Chondrocyte (in vitro differentiated cells): ENCODE measurements at regions not wholly inside any gene's neighbourhood (a gene's known extent, or its start where the extent isn't known, plus 50 kb on each side); places are given as distances from the start of the nearest gene placed in this dataset.

Experiments used
- DNase-seq: peaks from one replicate; pipeline ENCODE4 v3.0.0; 2021; ENCODE audit warnings: mixed read lengths, low spot score
- H3K27ac Mint-ChIP-seq: one replicate; pipeline ENCODE4 v1.8.0; 2021; ENCODE audit warnings: mild to moderate bottlenecking, moderate library complexity, mixed read lengths; ENCODE audit not compliant: unreplicated experiment
- H3K27me3 Mint-ChIP-seq: 2 replicates; pipeline ENCODE4 v1.8.0; 2021; ENCODE audit warnings: low read depth, mixed read lengths
- H3K36me3 Mint-ChIP-seq: 2 replicates; pipeline ENCODE4 v1.8.0; 2021; ENCODE audit warnings: low read depth, mixed read lengths
- H3K4me1 Mint-ChIP-seq: 2 replicates; pipeline ENCODE4 v1.8.0; 2021; ENCODE audit warnings: low read depth, mild to moderate bottlenecking, mixed read lengths
- H3K4me3 Mint-ChIP-seq: one replicate; pipeline ENCODE4 v1.8.0; 2021; ENCODE audit warnings: mild to moderate bottlenecking, moderate library complexity, mixed read lengths; ENCODE audit not compliant: unreplicated experiment
- H3K9me3 Mint-ChIP-seq: 2 replicates; pipeline ENCODE4 v1.8.0; 2021; ENCODE audit warnings: low read depth, mixed read lengths
- TF ChIP-seq, protein P1 (sequence below): fragments of 200-600 bp; sonication (generic); IDR thresholded peaks from 2 replicates; pipeline ENCODE4 v1.5.0; 2021; ENCODE audit warnings: antibody characterized with exemption, mild to moderate bottlenecking, moderate library complexity

DNA sequence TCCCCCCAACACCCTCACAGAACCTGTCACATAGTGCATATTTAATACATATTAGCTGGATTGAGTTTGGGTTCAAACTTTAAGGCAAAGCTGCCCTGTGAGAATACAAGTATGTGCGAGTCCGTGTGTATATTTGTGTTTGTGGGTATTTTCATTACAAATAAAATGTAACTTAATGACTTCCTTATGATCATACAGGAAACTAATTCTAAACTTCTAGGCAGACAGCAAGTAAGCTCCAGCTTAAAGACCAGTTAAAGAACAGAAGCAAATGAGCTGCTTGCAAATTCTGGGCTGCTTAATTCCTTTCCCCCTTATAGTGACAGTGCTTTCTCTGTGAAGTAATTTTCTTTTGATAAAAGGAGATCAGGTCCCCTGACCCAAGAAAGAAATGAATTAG lies 437.6 kb downstream of the TTLL7 start:
- Mint-ChIP-seq H3K4me1 (peaks cover 22% of the 10 kb centered on the region), H3K4me3 (no peak overlapping the region), H3K36me3 (no peaks in the 10 kb centered on the region), H3K9me3 (no peaks in the 10 kb centered on the region), H3K27me3 (no peaks in the 10 kb centered on the region), H3K27ac (no peak overlapping the region)
- no peak for DNase-seq
- TF ChIP-seq, protein P1, sequence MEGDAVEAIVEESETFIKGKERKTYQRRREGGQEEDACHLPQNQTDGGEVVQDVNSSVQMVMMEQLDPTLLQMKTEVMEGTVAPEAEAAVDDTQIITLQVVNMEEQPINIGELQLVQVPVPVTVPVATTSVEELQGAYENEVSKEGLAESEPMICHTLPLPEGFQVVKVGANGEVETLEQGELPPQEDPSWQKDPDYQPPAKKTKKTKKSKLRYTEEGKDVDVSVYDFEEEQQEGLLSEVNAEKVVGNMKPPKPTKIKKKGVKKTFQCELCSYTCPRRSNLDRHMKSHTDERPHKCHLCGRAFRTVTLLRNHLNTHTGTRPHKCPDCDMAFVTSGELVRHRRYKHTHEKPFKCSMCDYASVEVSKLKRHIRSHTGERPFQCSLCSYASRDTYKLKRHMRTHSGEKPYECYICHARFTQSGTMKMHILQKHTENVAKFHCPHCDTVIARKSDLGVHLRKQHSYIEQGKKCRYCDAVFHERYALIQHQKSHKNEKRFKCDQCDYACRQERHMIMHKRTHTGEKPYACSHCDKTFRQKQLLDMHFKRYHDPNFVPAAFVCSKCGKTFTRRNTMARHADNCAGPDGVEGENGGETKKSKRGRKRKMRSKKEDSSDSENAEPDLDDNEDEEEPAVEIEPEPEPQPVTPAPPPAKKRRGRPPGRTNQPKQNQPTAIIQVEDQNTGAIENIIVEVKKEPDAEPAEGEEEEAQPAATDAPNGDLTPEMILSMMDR = no peak

DNA sequence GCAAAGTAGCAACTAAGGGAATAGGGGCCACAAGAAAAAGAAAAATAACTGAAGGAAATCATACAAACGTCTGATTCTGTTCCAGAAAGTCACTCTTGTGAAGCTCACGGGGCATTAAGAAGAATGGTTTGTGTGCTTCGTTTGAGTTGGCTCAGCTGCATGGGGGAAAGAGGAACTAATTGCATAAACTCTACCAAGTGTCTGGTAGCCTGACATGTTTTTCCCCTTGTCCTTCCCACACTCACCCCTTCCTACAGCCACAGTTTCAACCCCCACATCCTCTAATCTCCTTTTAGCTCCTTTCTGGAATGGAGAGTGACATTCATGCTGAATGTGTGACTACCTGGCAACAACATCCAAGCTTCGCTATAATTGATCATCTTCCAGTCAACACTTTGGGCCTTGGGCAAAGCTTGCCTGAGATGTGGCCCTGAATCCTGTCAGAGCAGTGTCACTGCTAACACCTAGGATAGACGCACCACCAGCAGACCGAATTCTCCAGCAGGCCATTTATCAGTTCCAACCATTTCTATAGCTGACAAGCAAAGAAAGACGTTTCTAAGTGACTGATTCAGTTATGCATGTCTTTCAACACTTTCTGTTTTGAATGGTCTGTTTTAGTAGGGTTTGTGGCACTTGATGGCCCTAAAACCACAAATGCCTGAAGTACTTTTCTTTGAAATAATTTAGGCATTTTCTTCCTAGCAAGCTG lies 439.6 kb downstream of the TTLL7 start:
- Mint-ChIP-seq H3K27me3 (no peaks in the 10 kb centered on the region), H3K27ac (no peak overlapping the region)

GRCh38 chr1:83555871-83556270 lies 443.1 kb downstream of the TTLL7 start:
- no peak for DNase-seq
- Mint-ChIP-seq H3K36me3 (no peaks in the 10 kb centered on the region), H3K4me3 (no peak overlapping the region), H3K27me3 (no peaks in the 10 kb centered on the region), H3K4me1 (peaks cover 42% of the 10 kb centered on the region), H3K9me3 (peaks cover 2% of the 10 kb centered on the region), H3K27ac (no peak overlapping the region)
- TF ChIP-seq, protein P1 = no peak

More for the DNA sequence above, 439.6 kb downstream of the TTLL7 start:
- TF ChIP-seq, protein P1 = no peak
- H3K4me1 Mint-ChIP-seq = peaks cover 34% of the 10 kb centered on the region
- no peaks in the 10 kb centered on the region for H3K36me3 Mint-ChIP-seq
- H3K4me3 Mint-ChIP-seq = no peak overlapping the region
- DNase-seq = no peak
- no peaks in the 10 kb centered on the region for H3K9me3 Mint-ChIP-seq

GRCh38 chr1:83554174-83554573 lies 444.8 kb downstream of the TTLL7 start:
- H3K4me3 Mint-ChIP-seq = no peak overlapping the region
- H3K27me3 Mint-ChIP-seq = no peaks in the 10 kb centered on the region
- DNase-seq = no peak
- no peak overlapping the region for H3K27ac Mint-ChIP-seq
- H3K36me3 Mint-ChIP-seq = no peaks in the 10 kb centered on the region
- peaks cover 4% of the 10 kb centered on the region for H3K9me3 Mint-ChIP-seq
- TF ChIP-seq, protein P1 = no peak
- H3K4me1 Mint-ChIP-seq = peaks cover 35% of the 10 kb centered on the region

- Mint-ChIP-seq H3K27me3 (no peaks in the 10 kb centered on the region), H3K36me3 (no peaks in the 10 kb centered on the region), H3K9me3 (peaks cover 4% of the 10 kb centered on the region), H3K4me3 (no peak overlapping the region), H3K27ac (no peak overlapping the region), H3K4me1 (peaks cover 28% of the 10 kb centered on the region)
- no peak for DNase-seq
- TF ChIP-seq, protein P1 = no peak
Observed at GRCh38 chr1:83552820-83553219, 446.1 kb downstream of the TTLL7 start.
